GM10266 (cell line): ENCODE measurements at regions not wholly inside any gene's neighbourhood (a gene's known extent, or its start where the extent isn't known, plus 50 kb on each side); places are given as distances from the start of the nearest gene placed in this dataset.

Experiments used
- DNase-seq: peaks from one replicate; pipeline ENCODE4 v3.0.0; 2012; ENCODE audit errors: extremely low spot score
- CTCF ChIP-seq: IDR thresholded peaks from 2 replicates; pipeline ENCODE4 v1.5.1; 2012; ENCODE audit warnings: mild to moderate bottlenecking, low read depth; ENCODE audit not compliant: control insufficient read depth, insufficient read depth; ENCODE audit errors: missing control alignments

GRCh38 chr6:141498977-141499376 lies 633.7 kb upstream of the GJE1 start:
- no peak for TF ChIP-seq CTCF
- no peak for DNase-seq

- no peak for DNase-seq
Measured at GRCh38 chr6:141492521-141493284, 640.0 kb upstream of the GJE1 start.

GRCh38 chr6:141491684-141492083 lies 641.0 kb upstream of the GJE1 start:
- no peak for DNase-seq
- no peak for TF ChIP-seq CTCF

More at GRCh38 chr6:141492521-141493284, 640.0 kb upstream of the GJE1 start:
- TF ChIP-seq CTCF, result no peak

- no peak for TF ChIP-seq CTCF
- no peak for DNase-seq
Measured at GRCh38 chr6:141490982-141491381, 641.7 kb upstream of the GJE1 start.

- peak; percentile 12 for DNase-seq
- TF ChIP-seq CTCF, result no peak
Measured at GRCh38 chr6:141488488-141488887, 644.2 kb upstream of the GJE1 start.

GRCh38 chr6:141486942-141487341 lies 645.8 kb upstream of the GJE1 start:
- no peak for DNase-seq
- no peak for TF ChIP-seq CTCF

- peak; percentile 10 for DNase-seq
- TF ChIP-seq CTCF, result no peak
Measured at GRCh38 chr6:141484711-141485110, 648.0 kb upstream of the GJE1 start.
